CD4-positive, alpha-beta T cell (primary cell): ENCODE measurements at regions not wholly inside any gene's neighbourhood (a gene's known extent, or its start where the extent isn't known, plus 50 kb on each side); places are given as distances from the start of the nearest gene placed in this dataset.

Experiments used
- ATAC-seq: fragments of 200-7000 bp; cut with Tn5 transposase; one replicate; pipeline ENCODE4 v1.10.0; 2022; ENCODE audit warnings: mild to moderate bottlenecking; ENCODE audit not compliant: poor library complexity
- CTCF ChIA-PET: fragments of 350-600 bp; sonication (Branson Sonifier 250); formaldehyde crosslinking; loops from one replicate; lab custom pipeline; 2021; ENCODE audit warnings: antibody characterized with exemption, inconsistent platforms; lab: Charles Lee
- POLR2A ChIA-PET: fragments of 350-600 bp; sonication (Branson Sonifier 250); formaldehyde crosslinking; loops from one replicate; lab custom pipeline; 2021; ENCODE audit warnings: antibody characterized with exemption, inconsistent platforms; lab: Charles Lee
- DNase-seq, 14 experiments: peaks; one replicate each; pipeline ENCODE4 v3.0.0-alpha.2; 2013 to 2020; ENCODE audit warnings: mixed read lengths in 2 of 14
- H3K27ac ChIP-seq, 2 donors: one replicate each; pipeline versions ENCODE4 v1.5.1 to v1.7.0; 2013; ENCODE audit warnings: low read length in 2 of 2, low read depth in 1 of 2, mild to moderate bottlenecking in 1 of 2
- H3K27me3 ChIP-seq, 2 experiments: 1 replicate in 1 of 2; 2 replicates in 1 of 2; pipeline versions ENCODE4 v1.6.1 to v1.7.0; 2013; ENCODE audit warnings: low read length in 2 of 2, control low read depth in 1 of 2, mild to moderate bottlenecking in 1 of 2, moderate library complexity in 1 of 2; ENCODE audit not compliant: insufficient read depth in 2 of 2, control insufficient read depth in 1 of 2
- H3K36me3 ChIP-seq: one replicate; pipeline ENCODE4 v1.6.1; 2013; ENCODE audit warnings: low read length, control low read depth; ENCODE audit not compliant: insufficient read depth
- H3K4me1 ChIP-seq: one replicate; pipeline ENCODE4 v1.6.1; 2013; ENCODE audit warnings: low read length, control low read depth; ENCODE audit not compliant: insufficient read depth
- H3K4me3 ChIP-seq: one replicate; pipeline ENCODE4 v1.5.1; 2013; ENCODE audit warnings: mild to moderate bottlenecking, low read length, moderate library complexity
- H3K9me3 ChIP-seq, 2 experiments: 1 replicate in 1 of 2; 2 replicates in 1 of 2; pipeline versions ENCODE4 v1.6.1 to v1.7.0; 2013; ENCODE audit warnings: low read length in 2 of 2, mild to moderate bottlenecking in 2 of 2, control low read depth in 1 of 2, moderate library complexity in 1 of 2; ENCODE audit not compliant: control insufficient read depth in 1 of 2, insufficient read depth in 1 of 2
- H3K27ac Mint-ChIP-seq: one replicate; pipeline ENCODE4 v1.8.0; 2020; ENCODE audit warnings: mixed read lengths
- H3K27me3 Mint-ChIP-seq: one replicate; pipeline ENCODE4 v1.8.0; 2021; ENCODE audit warnings: mixed read lengths
- H3K36me3 Mint-ChIP-seq: one replicate; pipeline ENCODE4 v1.8.0; 2021; ENCODE audit warnings: low read depth, mixed read lengths
- H3K4me1 Mint-ChIP-seq: one replicate; pipeline ENCODE4 v1.8.0; 2021; ENCODE audit warnings: low read depth, mixed read lengths
- H3K4me3 Mint-ChIP-seq: one replicate; pipeline ENCODE4 v1.8.0; 2020; ENCODE audit warnings: mild to moderate bottlenecking, mixed read lengths
- H3K9me3 Mint-ChIP-seq: one replicate; pipeline ENCODE4 v1.8.0; 2020; ENCODE audit warnings: mixed read lengths
- CTCF ChIP-seq: fragments of 200-600 bp; IDR thresholded peaks from one replicate; pipeline ENCODE4 v1.8.0; 2022; ENCODE audit warnings: antibody characterized with exemption, mild to moderate bottlenecking
- intact Hi-C, 2 experiments: fragments of 100-400 bp; cut with DNase I in 1 of 2; cut with micrococcal nuclease in 1 of 2; formaldehyde crosslinking; loops; one replicate each; pipeline versions ENCODE4 v1.15.1 to v1.9.0; 2023 to 2025; cut with DNase I, micrococcal nuclease

DNA sequence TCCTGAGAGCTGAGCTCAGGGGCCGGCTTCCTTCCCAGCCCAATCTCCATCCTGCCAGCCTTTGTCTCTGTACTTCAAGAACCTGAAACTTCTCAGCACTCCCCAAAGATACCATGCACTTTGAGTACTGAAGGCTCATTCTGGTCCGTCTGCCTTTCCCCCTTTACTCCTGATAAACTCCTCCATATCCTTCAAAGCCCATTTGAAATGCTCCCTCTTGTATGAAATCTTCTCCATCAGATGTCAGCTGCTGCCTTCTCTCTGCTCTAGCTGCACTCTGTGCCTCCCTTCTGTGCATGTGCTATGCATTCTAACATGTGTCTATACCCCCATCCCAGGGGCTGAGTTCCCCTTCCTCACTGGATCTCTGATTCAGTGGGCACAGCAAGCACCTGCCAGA is 52.1 kb downstream of the PITPNM2 start:
- Histone ChIP-seq H3K27me3 (no peaks in the 10 kb centered on the region), H3K27ac (no peak overlapping the region), H3K9me3 (no peaks in the 10 kb centered on the region), H3K4me1 (peaks cover 21% of the 10 kb centered on the region), H3K4me3 (no peak overlapping the region), H3K36me3 (no peaks in the 10 kb centered on the region)
- no peak overlapping the region for H3K27ac Mint-ChIP-seq
- H3K4me1 Mint-ChIP-seq = peaks cover 41% of the 10 kb centered on the region
- DNase-seq (no peak), ATAC-seq (no peak)
- ChIA-PET POLR2A (interaction anchor here (1.2 to 1.3 kb wide), 2 partner anchors 54 to 124 kb away, joined by 3 read pairs; no protein-coding TSS in a partner anchor), CTCF (no interaction called here)
- no peaks in the 10 kb centered on the region for H3K9me3 Mint-ChIP-seq
- intact Hi-C loops = no loop called here
- no peaks in the 10 kb centered on the region for H3K27me3 Mint-ChIP-seq
- no peak overlapping the region for H3K4me3 Mint-ChIP-seq
- H3K36me3 Mint-ChIP-seq = peaks cover 12% of the 10 kb centered on the region
- TF ChIP-seq CTCF = no peak

- ChIA-PET CTCF (no interaction called here), POLR2A (no interaction called here)
- no peak overlapping the region for H3K4me3 ChIP-seq
- no peak overlapping the region for H3K27ac ChIP-seq
- no peaks in the 10 kb centered on the region for H3K27me3 ChIP-seq
- Mint-ChIP-seq H3K27me3 (no peaks in the 10 kb centered on the region), H3K27ac (no peak overlapping the region), H3K36me3 (peaks cover 12% of the 10 kb centered on the region), H3K4me1 (peaks cover 34% of the 10 kb centered on the region), H3K4me3 (no peak overlapping the region), H3K9me3 (no peaks in the 10 kb centered on the region)
- H3K4me1 ChIP-seq = peaks cover 13% of the 10 kb centered on the region
- intact Hi-C loops = no loop called here
- no peaks in the 10 kb centered on the region for H3K9me3 ChIP-seq
- no peak for TF ChIP-seq CTCF
- no peak for DNase-seq
- ATAC-seq = no peak
- no peaks in the 10 kb centered on the region for H3K36me3 ChIP-seq
Measured at GRCh38 chr12:123097561-123098084, 53.3 kb downstream of the PITPNM2 start.

GRCh38 chr12:123096741-123097140 is 54.1 kb downstream of the PITPNM2 start:
- Mint-ChIP-seq H3K27me3 (no peaks in the 10 kb centered on the region), H3K4me1 (peaks cover 28% of the 10 kb centered on the region), H3K4me3 (no peak overlapping the region), H3K27ac (no peak overlapping the region), H3K36me3 (peaks cover 12% of the 10 kb centered on the region), H3K9me3 (no peaks in the 10 kb centered on the region)
- intact Hi-C loops = no loop called here
- ChIA-PET CTCF (interaction anchor here (2.2 kb wide), 1 partner anchor 24 kb away, joined by 5 read pairs; no protein-coding TSS in a partner anchor), POLR2A (interaction anchor here (1.0 to 1.1 kb wide), 2 partner anchors 26 to 145 kb away, joined by 3 read pairs; no protein-coding TSS in a partner anchor)
- DNase-seq (no peak), ATAC-seq (no peak)
- no peaks in the 10 kb centered on the region for H3K9me3 ChIP-seq
- H3K4me1 ChIP-seq = peaks cover 4% of the 10 kb centered on the region
- H3K27me3 ChIP-seq = no peaks in the 10 kb centered on the region
- no peaks in the 10 kb centered on the region for H3K36me3 ChIP-seq
- no peak overlapping the region for H3K4me3 ChIP-seq
- H3K27ac ChIP-seq = no peak overlapping the region
- no peak for TF ChIP-seq CTCF
